ENCODE measurements at regions not wholly inside any gene's neighbourhood (a gene's known extent, or its start where the extent isn't known, plus 50 kb on each side); places are given as distances from the start of the nearest gene placed in this dataset.

DNA sequence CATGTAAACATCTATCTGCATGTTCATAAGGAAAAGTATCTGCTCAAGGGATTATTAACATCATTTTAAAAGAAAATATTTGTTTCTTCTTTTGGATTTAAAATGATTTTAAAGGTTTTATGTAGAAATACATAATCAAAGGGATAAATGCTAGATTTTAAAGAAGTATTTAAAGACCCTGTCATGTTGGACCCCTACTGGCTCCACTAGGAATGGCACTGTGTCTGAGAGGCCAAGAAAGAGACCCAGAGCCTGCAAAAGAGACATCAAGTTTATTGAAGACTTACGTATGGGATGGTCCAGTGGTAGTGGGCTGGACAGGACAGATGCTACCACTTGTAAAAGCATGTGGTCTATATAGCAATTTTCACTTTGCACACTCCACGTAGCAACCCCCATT, 78.7 kb upstream of the PCDH18 start:
- peak; percentile 17 for TF ChIP-seq CTCF (IDR thresholded peaks at IDR 0.05; ENCODE audit: borderline replicate concordance, extremely low read depth, low read length, poor library complexity, severe bottlenecking)
- TF ChIP-seq EZH2 (IDR thresholded peaks at IDR 0.05; ENCODE audit: borderline replicate concordance, low read depth, low read length, severe bottlenecking): no peak
